HuH-7 (cell line): ENCODE measurements at regions not wholly inside any gene's neighbourhood (a gene's known extent, or its start where the extent isn't known, plus 50 kb on each side); places are given as distances from the start of the nearest gene placed in this dataset.
"Not testable (repeated sequence)": the region's sequence is repeated elsewhere in the genome, so short reads cannot be mapped to it uniquely, and the experiment has no call there.

Experiments used
- DNase-seq: peaks from one replicate; pipeline ENCODE4 v3.0.0; 2011; ENCODE audit warnings: low spot score

GRCh38 chr2:163085366-163086024, 246.9 kb upstream of the KCNH7 start:
- not testable (repeated sequence) for DNase-seq

GRCh38 chr2:163081754-163082153, 243.2 kb upstream of the KCNH7 start:
- no peak for DNase-seq

- DNase-seq: no peak
These were observed 238.7 kb upstream of the KCNH7 start for GRCh38 chr2:163077241-163077640.

- DNase-seq: no peak
These were observed 227.5 kb upstream of the KCNH7 start for GRCh38 chr2:163066085-163066484.

GRCh38 chr2:163062524-163062923, 224.0 kb upstream of the KCNH7 start:
- no peak for DNase-seq

GRCh38 chr2:163046615-163047014, 208.0 kb upstream of the KCNH7 start:
- no peak for DNase-seq

- no peak for DNase-seq
These were observed 207.3 kb upstream of the KCNH7 start for GRCh38 chr2:163045830-163046229.

- DNase-seq: no peak
These were observed 205.5 kb upstream of the KCNH7 start for GRCh38 chr2:163044114-163044513.

- no peak for DNase-seq
These were observed 204.6 kb upstream of the KCNH7 start for GRCh38 chr2:163043201-163043600.

GRCh38 chr2:163039266-163039665, 200.7 kb upstream of the KCNH7 start:
- no peak for DNase-seq

- DNase-seq: no peak
These were observed 190.2 kb upstream of the KCNH7 start for GRCh38 chr2:163028807-163029206.

- DNase-seq: not testable (repeated sequence)
These were observed 187.7 kb upstream of the KCNH7 start for GRCh38 chr2:163026136-163026775.

GRCh38 chr2:163016882-163017281, 178.3 kb upstream of the KCNH7 start:
- DNase-seq: not testable (repeated sequence)

GRCh38 chr2:163011000-163011399, 172.4 kb upstream of the KCNH7 start:
- DNase-seq: no peak

GRCh38 chr2:163008642-163009041, 170.1 kb upstream of the KCNH7 start:
- no peak for DNase-seq

- DNase-seq: no peak
These were observed 156.2 kb upstream of the KCNH7 start for GRCh38 chr2:162994718-162995117.

GRCh38 chr2:162992828-162993227, 154.3 kb upstream of the KCNH7 start:
- DNase-seq: no peak

GRCh38 chr2:162989507-162989906, 150.9 kb upstream of the KCNH7 start:
- DNase-seq: no peak

- no peak for DNase-seq
These were observed 136.2 kb upstream of the KCNH7 start for GRCh38 chr2:162974771-162975170.

GRCh38 chr2:162972383-162972782, 133.8 kb upstream of the KCNH7 start:
- no peak for DNase-seq

- no peak for DNase-seq
These were observed 129.7 kb upstream of the KCNH7 start for GRCh38 chr2:162968306-162968705.

- DNase-seq: no peak
These were observed 129.2 kb upstream of the KCNH7 start for GRCh38 chr2:162967811-162968210.

- no peak for DNase-seq
These were observed 128.6 kb upstream of the KCNH7 start for GRCh38 chr2:162967147-162967546.

GRCh38 chr2:162965191-162965590, 126.6 kb upstream of the KCNH7 start:
- no peak for DNase-seq
